ENCODE measurements at regions not wholly inside any gene's neighbourhood (a gene's known extent, or its start where the extent isn't known, plus 50 kb on each side); places are given as distances from the start of the nearest gene placed in this dataset.

- H3K9me3 Mint-ChIP-seq: no peaks in the 10 kb centered on the region
- no peaks in the 10 kb centered on the region for H3K27me3 Mint-ChIP-seq
- H3K36me3 Mint-ChIP-seq: no peaks in the 10 kb centered on the region
- no peak for TF ChIP-seq CTCF (conservative IDR thresholded peaks at IDR 0.05)
- no peaks in the 10 kb centered on the region for H3K4me1 Mint-ChIP-seq (ENCODE audit: unreplicated experiment)
- no peak overlapping the region for H3K4me3 Mint-ChIP-seq
- no peak for DNase-seq (ENCODE audit: extremely low spot score, unreplicated experiment)
- H3K27ac Mint-ChIP-seq: no peak overlapping the region
Measured at GRCh38 chr12:84785951-84786350, 126.6 kb downstream of the SLC6A15 start.

- no peaks in the 10 kb centered on the region for H3K27me3 Mint-ChIP-seq
- H3K4me1 Mint-ChIP-seq (ENCODE audit: unreplicated experiment): no peaks in the 10 kb centered on the region
- no peaks in the 10 kb centered on the region for H3K36me3 Mint-ChIP-seq
- H3K4me3 Mint-ChIP-seq: no peak overlapping the region
- no peak overlapping the region for H3K27ac Mint-ChIP-seq
- H3K9me3 Mint-ChIP-seq: no peaks in the 10 kb centered on the region
- DNase-seq (ENCODE audit: extremely low spot score, unreplicated experiment): no peak
- TF ChIP-seq CTCF (conservative IDR thresholded peaks at IDR 0.05): no peak
Measured at GRCh38 chr12:84785281-84785680, 127.3 kb downstream of the SLC6A15 start.

GRCh38 chr12:84779169-84779568, 133.4 kb downstream of the SLC6A15 start:
- Mint-ChIP-seq H3K4me3 (no peak overlapping the region), H3K9me3 (no peaks in the 10 kb centered on the region), H3K27ac (no peak overlapping the region), H3K27me3 (no peaks in the 10 kb centered on the region), H3K36me3 (no peaks in the 10 kb centered on the region), H3K4me1 (ENCODE audit: unreplicated experiment) (no peaks in the 10 kb centered on the region)
- DNase-seq (ENCODE audit: extremely low spot score, unreplicated experiment): no peak
- no peak for TF ChIP-seq CTCF (conservative IDR thresholded peaks at IDR 0.05)

- no peak for TF ChIP-seq CTCF (conservative IDR thresholded peaks at IDR 0.05)
- H3K9me3 Mint-ChIP-seq: no peaks in the 10 kb centered on the region
- H3K27me3 Mint-ChIP-seq: no peaks in the 10 kb centered on the region
- DNase-seq (ENCODE audit: extremely low spot score, unreplicated experiment): no peak
- no peaks in the 10 kb centered on the region for H3K36me3 Mint-ChIP-seq
- H3K4me1 Mint-ChIP-seq (ENCODE audit: unreplicated experiment): peaks cover 3% of the 10 kb centered on the region
- no peak overlapping the region for H3K4me3 Mint-ChIP-seq
- no peak overlapping the region for H3K27ac Mint-ChIP-seq
Measured at GRCh38 chr12:84772281-84772680, 140.3 kb downstream of the SLC6A15 start.

GRCh38 chr12:84767079-84767478, 145.5 kb downstream of the SLC6A15 start:
- Mint-ChIP-seq H3K27ac (no peak overlapping the region), H3K36me3 (no peaks in the 10 kb centered on the region), H3K4me1 (ENCODE audit: unreplicated experiment) (peaks cover 10% of the 10 kb centered on the region), H3K9me3 (no peaks in the 10 kb centered on the region), H3K4me3 (no peak overlapping the region), H3K27me3 (no peaks in the 10 kb centered on the region)
- no peak for TF ChIP-seq CTCF (conservative IDR thresholded peaks at IDR 0.05)
- no peak for DNase-seq (ENCODE audit: extremely low spot score, unreplicated experiment)

- Mint-ChIP-seq H3K27me3 (no peaks in the 10 kb centered on the region), H3K4me3 (no peak overlapping the region), H3K36me3 (no peaks in the 10 kb centered on the region), H3K4me1 (ENCODE audit: unreplicated experiment) (peaks cover 10% of the 10 kb centered on the region), H3K9me3 (no peaks in the 10 kb centered on the region), H3K27ac (no peak overlapping the region)
- DNase-seq (ENCODE audit: extremely low spot score, unreplicated experiment): no peak
- TF ChIP-seq CTCF (conservative IDR thresholded peaks at IDR 0.05): no peak
Measured at GRCh38 chr12:84766375-84766774, 146.2 kb downstream of the SLC6A15 start.

Data from type B pancreatic cell (in vitro differentiated cells).